ENCODE measurements at regions not wholly inside any gene's neighbourhood (a gene's known extent, or its start where the extent isn't known, plus 50 kb on each side); places are given as distances from the start of the nearest gene placed in this dataset.

DNA sequence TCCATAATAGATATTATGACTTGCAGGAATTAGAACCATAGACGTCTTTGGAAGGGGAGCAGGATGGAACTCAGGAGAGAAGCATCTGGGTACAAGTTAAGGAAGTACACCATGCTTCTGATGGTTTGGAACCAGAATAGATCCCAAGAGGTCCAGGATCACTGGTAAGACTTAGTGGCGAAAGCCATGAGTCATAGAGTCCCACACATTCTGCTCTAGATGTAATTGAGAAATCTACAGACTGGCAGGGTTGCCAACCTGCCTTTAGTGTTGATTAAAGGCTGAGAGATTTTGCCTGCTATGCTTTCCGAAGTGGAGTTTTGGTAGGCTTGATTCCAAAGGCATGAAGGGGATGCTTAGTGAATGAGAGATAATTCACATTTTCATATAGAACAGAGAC is 57.1 kb upstream of the C1orf87 start:
- no peaks in the 10 kb centered on the region for H3K9me3 ChIP-seq (ENCODE audit: control insufficient read depth in 2 of 2, insufficient read depth in 1 of 2, low read depth in 1 of 2, low read length in 1 of 2)

DNA sequence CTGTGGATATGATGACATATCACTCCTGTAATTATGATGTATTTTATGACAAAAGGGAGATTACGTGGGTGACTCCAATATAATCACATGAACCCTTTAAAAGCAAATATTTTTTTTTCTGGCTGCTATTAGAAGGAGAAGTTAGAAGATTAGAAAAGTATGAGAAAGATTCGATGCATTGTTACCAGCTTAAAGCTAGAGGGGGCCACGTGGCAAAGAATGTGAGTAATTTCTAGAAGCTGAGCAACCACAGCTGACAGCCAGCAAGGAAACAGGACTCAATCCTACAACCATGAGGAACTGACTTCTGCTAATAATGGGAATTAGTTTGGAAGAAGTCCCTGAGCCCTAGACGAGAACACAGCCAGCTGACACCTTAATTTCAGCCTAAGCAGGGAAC is 56.3 kb upstream of the C1orf87 start:
- no peaks in the 10 kb centered on the region for H3K36me3 ChIP-seq (ENCODE audit: control insufficient read depth in 2 of 2, insufficient read depth in 2 of 2, low read length in 1 of 2)
- H3K27me3 ChIP-seq (ENCODE audit: control insufficient read depth in 1 of 2, insufficient read depth in 2 of 2, low read length in 2 of 2) = no peaks in the 10 kb centered on the region
- no peak overlapping the region for H3K27ac ChIP-seq (ENCODE audit: low read depth in 2 of 2, low read length in 1 of 2)
- H3K9me3 ChIP-seq (ENCODE audit: control insufficient read depth in 2 of 2, insufficient read depth in 1 of 2, low read depth in 1 of 2, low read length in 1 of 2) = no peaks in the 10 kb centered on the region
- H3K4me3 ChIP-seq (ENCODE audit: low read depth in 1 of 2, low read length in 2 of 2) = no peak overlapping the region
- WGBS, 2 donors = 56 to 58% methylated on average over 4 of the region's 4 CpGs
- no peaks in the 10 kb centered on the region for H3K4me1 ChIP-seq (ENCODE audit: control insufficient read depth in 2 of 2, insufficient read depth in 2 of 2, low read length in 1 of 2)

More for the DNA sequence above, 57.1 kb upstream of the C1orf87 start:
- Histone ChIP-seq H3K36me3 (ENCODE audit: control insufficient read depth in 2 of 2, insufficient read depth in 2 of 2, low read length in 1 of 2) (no peaks in the 10 kb centered on the region), H3K4me1 (ENCODE audit: control insufficient read depth in 2 of 2, insufficient read depth in 2 of 2, low read length in 1 of 2) (no peaks in the 10 kb centered on the region), H3K27me3 (ENCODE audit: control insufficient read depth in 1 of 2, insufficient read depth in 2 of 2, low read length in 2 of 2) (no peaks in the 10 kb centered on the region), H3K4me3 (ENCODE audit: low read depth in 1 of 2, low read length in 2 of 2) (no peak overlapping the region), H3K27ac (ENCODE audit: low read depth in 2 of 2, low read length in 1 of 2) (no peak overlapping the region)
- 64 to 85% methylated on average over 3 of the region's 3 CpGs for WGBS, 2 donors

DNA sequence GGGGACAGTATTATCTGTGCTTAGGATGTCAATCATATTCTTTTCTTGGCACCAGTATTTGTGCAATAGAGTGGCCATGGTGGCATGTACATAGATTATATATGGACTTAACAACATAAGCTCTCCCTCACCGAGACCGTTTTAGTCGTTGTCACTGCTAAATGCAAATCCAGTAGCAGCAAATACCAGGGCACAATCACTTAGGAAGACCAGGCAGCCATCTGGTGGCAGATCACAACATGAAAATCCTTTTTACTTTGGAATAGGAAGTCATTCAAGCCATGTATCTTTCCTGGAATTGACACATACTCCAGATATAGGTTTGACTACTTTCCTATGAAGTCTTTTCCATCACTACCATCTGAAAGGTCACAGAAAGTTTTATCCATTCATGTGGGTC is 53.2 kb upstream of the C1orf87 start:
- WGBS, 2 donors = 73 to 75% methylated on average over 3 of the region's 3 CpGs
- Histone ChIP-seq H3K27me3 (ENCODE audit: control insufficient read depth in 1 of 2, insufficient read depth in 2 of 2, low read length in 2 of 2) (no peaks in the 10 kb centered on the region), H3K27ac (ENCODE audit: low read depth in 2 of 2, low read length in 1 of 2) (no peak overlapping the region), H3K4me3 (ENCODE audit: low read depth in 1 of 2, low read length in 2 of 2) (no peak overlapping the region), H3K9me3 (ENCODE audit: control insufficient read depth in 2 of 2, insufficient read depth in 1 of 2, low read depth in 1 of 2, low read length in 1 of 2) (no peaks in the 10 kb centered on the region), H3K36me3 (ENCODE audit: control insufficient read depth in 2 of 2, insufficient read depth in 2 of 2, low read length in 1 of 2) (no peaks in the 10 kb centered on the region), H3K4me1 (ENCODE audit: control insufficient read depth in 2 of 2, insufficient read depth in 2 of 2, low read length in 1 of 2) (no peaks in the 10 kb centered on the region)
